AG10803 (cell line): ENCODE measurements at regions not wholly inside any gene's neighbourhood (a gene's known extent, or its start where the extent isn't known, plus 50 kb on each side); places are given as distances from the start of the nearest gene placed in this dataset.

Experiments
- DNase-seq: peaks from one replicate; pipeline ENCODE4 v3.0.0; 2010; ENCODE audit warnings: low read depth
- H3K4me3 ChIP-seq: 2 replicates; pipeline ENCODE4 v1.5.1; 2011; ENCODE audit warnings: mild to moderate bottlenecking, low read length, control low read depth
- CTCF ChIP-seq: conservative IDR thresholded peaks from 2 replicates; pipeline ENCODE4 v1.5.1; 2011; ENCODE audit warnings: mild to moderate bottlenecking, low read length, control low read depth, inconsistent platforms

- H3K4me3 ChIP-seq: no peak overlapping the region
- DNase-seq: no peak
- no peak for TF ChIP-seq CTCF
Measured at GRCh38 chr5:44619875-44620610, 188.7 kb upstream of the MRPS30 start.

- H3K4me3 ChIP-seq: no peak overlapping the region
- TF ChIP-seq CTCF: no peak
- no peak for DNase-seq
Measured at GRCh38 chr5:44614845-44615244, 193.9 kb upstream of the MRPS30 start.

- no peak for TF ChIP-seq CTCF
- no peak overlapping the region for H3K4me3 ChIP-seq
- DNase-seq: no peak
Measured at GRCh38 chr5:44613936-44614335, 194.8 kb upstream of the MRPS30 start.

GRCh38 chr5:44605926-44606325 lies 202.8 kb upstream of the MRPS30 start:
- no peak for DNase-seq
- TF ChIP-seq CTCF: no peak

GRCh38 chr5:44603496-44604272 lies 205.1 kb upstream of the MRPS30 start:
- H3K4me3 ChIP-seq: no peak overlapping the region
- no peak for TF ChIP-seq CTCF
- no peak for DNase-seq

More at GRCh38 chr5:44605926-44606325, 202.8 kb upstream of the MRPS30 start:
- no peak overlapping the region for H3K4me3 ChIP-seq

- no peak for DNase-seq
- no peak for TF ChIP-seq CTCF
- no peak overlapping the region for H3K4me3 ChIP-seq
Measured at GRCh38 chr5:44574678-44575077, 185.5 kb upstream of the FGF10 start.

GRCh38 chr5:44568519-44568918 lies 179.3 kb upstream of the FGF10 start:
- DNase-seq: no peak
- TF ChIP-seq CTCF: no peak
- no peak overlapping the region for H3K4me3 ChIP-seq
